ENCODE measurements at regions not wholly inside any gene's neighbourhood (a gene's known extent, or its start where the extent isn't known, plus 50 kb on each side); places are given as distances from the start of the nearest gene placed in this dataset.

GRCh38 chr11:13208921-13209320, 68.7 kb upstream of the BMAL1 start:
- H3K27ac ChIP-seq (ENCODE audit: poor library complexity, severe bottlenecking) = peak overlapping the region; percentile 26
- no peak for DNase-seq (ENCODE audit: low spot score)
- no peak for ATAC-seq (ENCODE audit: low read depth)

DNA sequence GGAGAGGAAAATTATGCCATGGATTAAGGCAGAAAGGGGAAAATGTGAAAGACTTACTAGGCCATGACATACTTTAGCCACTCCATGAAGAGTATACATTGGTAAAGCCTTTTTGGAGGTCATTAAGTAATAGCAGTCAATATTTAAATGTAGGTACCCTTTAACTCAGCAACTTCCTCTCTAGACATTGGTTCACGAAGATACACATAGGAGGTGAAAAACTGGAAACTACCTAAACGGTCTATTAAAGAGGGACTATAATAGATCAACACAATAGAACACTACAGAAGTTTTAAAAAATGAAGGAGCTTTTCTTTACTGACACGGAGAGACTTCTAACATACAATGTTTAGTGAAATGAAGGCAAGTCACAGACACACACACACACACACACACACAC, 68.2 kb upstream of the BMAL1 start:
- TF ChIP-seq, protein P1, sequence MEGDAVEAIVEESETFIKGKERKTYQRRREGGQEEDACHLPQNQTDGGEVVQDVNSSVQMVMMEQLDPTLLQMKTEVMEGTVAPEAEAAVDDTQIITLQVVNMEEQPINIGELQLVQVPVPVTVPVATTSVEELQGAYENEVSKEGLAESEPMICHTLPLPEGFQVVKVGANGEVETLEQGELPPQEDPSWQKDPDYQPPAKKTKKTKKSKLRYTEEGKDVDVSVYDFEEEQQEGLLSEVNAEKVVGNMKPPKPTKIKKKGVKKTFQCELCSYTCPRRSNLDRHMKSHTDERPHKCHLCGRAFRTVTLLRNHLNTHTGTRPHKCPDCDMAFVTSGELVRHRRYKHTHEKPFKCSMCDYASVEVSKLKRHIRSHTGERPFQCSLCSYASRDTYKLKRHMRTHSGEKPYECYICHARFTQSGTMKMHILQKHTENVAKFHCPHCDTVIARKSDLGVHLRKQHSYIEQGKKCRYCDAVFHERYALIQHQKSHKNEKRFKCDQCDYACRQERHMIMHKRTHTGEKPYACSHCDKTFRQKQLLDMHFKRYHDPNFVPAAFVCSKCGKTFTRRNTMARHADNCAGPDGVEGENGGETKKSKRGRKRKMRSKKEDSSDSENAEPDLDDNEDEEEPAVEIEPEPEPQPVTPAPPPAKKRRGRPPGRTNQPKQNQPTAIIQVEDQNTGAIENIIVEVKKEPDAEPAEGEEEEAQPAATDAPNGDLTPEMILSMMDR (IDR thresholded peaks at IDR 0.05; ENCODE audit: poor library complexity, severe bottlenecking) = no peak
- DNase-seq (ENCODE audit: low spot score) (no peak), ATAC-seq (ENCODE audit: low read depth) (no peak)
- Histone ChIP-seq H3K4me3 (ENCODE audit: severe bottlenecking) (no peak overlapping the region), H3K9me3 (ENCODE audit: severe bottlenecking) (no peaks in the 10 kb centered on the region), H3K27me3 (ENCODE audit: insufficient read depth, poor library complexity, severe bottlenecking) (no peaks in the 10 kb centered on the region), H3K4me1 (ENCODE audit: insufficient read depth, poor library complexity, severe bottlenecking) (peaks cover 7% of the 10 kb centered on the region), H3K27ac (ENCODE audit: poor library complexity, severe bottlenecking) (no peak overlapping the region), H3K36me3 (ENCODE audit: low read depth) (no peaks in the 10 kb centered on the region)

More at GRCh38 chr11:13208921-13209320, 68.7 kb upstream of the BMAL1 start:
- Histone ChIP-seq H3K9me3 (ENCODE audit: severe bottlenecking) (no peaks in the 10 kb centered on the region), H3K4me1 (ENCODE audit: insufficient read depth, poor library complexity, severe bottlenecking) (peaks cover 7% of the 10 kb centered on the region), H3K27me3 (ENCODE audit: insufficient read depth, poor library complexity, severe bottlenecking) (no peaks in the 10 kb centered on the region), H3K36me3 (ENCODE audit: low read depth) (no peaks in the 10 kb centered on the region), H3K4me3 (ENCODE audit: severe bottlenecking) (no peak overlapping the region)
- TF ChIP-seq, protein P1 (IDR thresholded peaks at IDR 0.05; ENCODE audit: poor library complexity, severe bottlenecking) = no peak

DNA sequence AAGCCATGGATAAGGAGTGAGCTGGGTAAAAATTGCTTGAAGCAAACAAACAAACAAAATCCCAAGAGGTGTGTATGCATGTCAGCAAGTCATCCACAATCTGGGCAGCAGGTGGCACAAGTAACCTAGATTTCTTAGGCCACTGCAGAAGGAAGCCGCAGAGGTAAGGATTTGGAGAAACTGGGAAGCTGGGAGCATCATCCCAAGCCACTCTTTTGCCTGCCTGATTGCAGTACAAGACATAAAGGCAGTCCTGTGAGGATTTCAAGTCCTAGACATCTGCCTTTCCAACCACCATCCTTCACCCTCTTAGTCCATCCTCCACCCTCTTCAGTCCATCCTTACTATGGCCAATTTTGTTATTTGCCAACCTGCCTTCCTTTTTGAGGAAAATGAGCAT, 67.2 kb upstream of the BMAL1 start:
- Histone ChIP-seq H3K4me1 (ENCODE audit: insufficient read depth, poor library complexity, severe bottlenecking) (peaks cover 14% of the 10 kb centered on the region), H3K27me3 (ENCODE audit: insufficient read depth, poor library complexity, severe bottlenecking) (no peaks in the 10 kb centered on the region), H3K4me3 (ENCODE audit: severe bottlenecking) (no peak overlapping the region), H3K9me3 (ENCODE audit: severe bottlenecking) (no peaks in the 10 kb centered on the region), H3K36me3 (ENCODE audit: low read depth) (no peaks in the 10 kb centered on the region), H3K27ac (ENCODE audit: poor library complexity, severe bottlenecking) (no peak overlapping the region)
- TF ChIP-seq, protein P1 (IDR thresholded peaks at IDR 0.05; ENCODE audit: poor library complexity, severe bottlenecking) = peak; percentile 83
- ATAC-seq (ENCODE audit: low read depth) = peak; percentile 82
- no peak for DNase-seq (ENCODE audit: low spot score)

- Histone ChIP-seq H3K36me3 (ENCODE audit: low read depth) (no peaks in the 10 kb centered on the region), H3K4me1 (ENCODE audit: insufficient read depth, poor library complexity, severe bottlenecking) (peaks cover 23% of the 10 kb centered on the region), H3K27me3 (ENCODE audit: insufficient read depth, poor library complexity, severe bottlenecking) (no peaks in the 10 kb centered on the region), H3K4me3 (ENCODE audit: severe bottlenecking) (no peak overlapping the region), H3K9me3 (ENCODE audit: severe bottlenecking) (no peaks in the 10 kb centered on the region), H3K27ac (ENCODE audit: poor library complexity, severe bottlenecking) (peak overlapping the region; percentile 96)
- no peak for DNase-seq (ENCODE audit: low spot score)
- TF ChIP-seq, protein P1 (IDR thresholded peaks at IDR 0.05; ENCODE audit: poor library complexity, severe bottlenecking) = no peak
- ATAC-seq (ENCODE audit: low read depth) = no peak
Measured at GRCh38 chr11:13214276-13214675, 63.3 kb upstream of the BMAL1 start.

DNA sequence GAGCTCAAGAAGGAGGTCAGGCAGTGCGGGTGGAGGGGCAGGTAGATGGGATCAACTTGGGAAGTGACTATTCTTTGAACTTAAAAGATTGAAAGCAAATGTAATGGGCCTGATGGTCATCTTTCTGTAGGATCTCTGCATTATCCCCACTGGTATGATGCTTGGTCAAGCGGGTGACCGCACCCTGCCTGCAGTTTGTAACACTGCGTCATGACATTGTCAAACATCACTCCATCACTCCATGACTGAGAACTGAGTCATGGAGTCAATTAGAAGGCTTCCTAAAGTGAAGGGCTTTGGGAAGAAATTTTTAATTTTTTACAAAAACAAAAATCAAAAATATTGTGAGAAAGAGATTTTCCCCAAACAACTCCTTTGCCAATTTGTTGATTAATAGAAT, 62.4 kb upstream of the BMAL1 start:
- Histone ChIP-seq H3K9me3 (ENCODE audit: severe bottlenecking) (no peaks in the 10 kb centered on the region), H3K4me1 (ENCODE audit: insufficient read depth, poor library complexity, severe bottlenecking) (peaks cover 23% of the 10 kb centered on the region), H3K36me3 (ENCODE audit: low read depth) (no peaks in the 10 kb centered on the region), H3K4me3 (ENCODE audit: severe bottlenecking) (no peak overlapping the region), H3K27me3 (ENCODE audit: insufficient read depth, poor library complexity, severe bottlenecking) (no peaks in the 10 kb centered on the region), H3K27ac (ENCODE audit: poor library complexity, severe bottlenecking) (peak overlapping the region; percentile 96)
- peak; percentile 78 for DNase-seq (ENCODE audit: low spot score)
- ATAC-seq (ENCODE audit: low read depth) = peak; percentile 50
- TF ChIP-seq, protein P1 (IDR thresholded peaks at IDR 0.05; ENCODE audit: poor library complexity, severe bottlenecking) = no peak

Measured in RWPE2 (cell line).